ENCODE measurements at regions not wholly inside any gene's neighbourhood (a gene's known extent, or its start where the extent isn't known, plus 50 kb on each side); places are given as distances from the start of the nearest gene placed in this dataset.

GRCh38 chrX:11953615-11954014 is 184.7 kb upstream of the FRMPD4 start:
- no peak for DNase-seq

- DNase-seq = no peak
Observed at GRCh38 chrX:11954176-11954575, 184.1 kb upstream of the FRMPD4 start.

GRCh38 chrX:11960031-11960430 is 178.2 kb upstream of the FRMPD4 start:
- DNase-seq = no peak

- DNase-seq = no peak
Observed at GRCh38 chrX:11965436-11965835, 172.8 kb upstream of the FRMPD4 start.

GRCh38 chrX:11967986-11968869 is 170.0 kb upstream of the FRMPD4 start:
- DNase-seq = no peak

GRCh38 chrX:11968991-11969390 is 169.3 kb upstream of the FRMPD4 start:
- no peak for DNase-seq

- no peak for DNase-seq
Observed at GRCh38 chrX:11970578-11971359, 167.5 kb upstream of the FRMPD4 start.

GRCh38 chrX:11976663-11977062 is 161.6 kb upstream of the FRMPD4 start:
- no peak for DNase-seq

GRCh38 chrX:11992271-11992670 is 146.0 kb upstream of the FRMPD4 start:
- DNase-seq = no peak

- no peak for DNase-seq
Observed at GRCh38 chrX:11995146-11995545, 143.1 kb upstream of the FRMPD4 start.

GRCh38 chrX:11996810-11997209 is 141.5 kb upstream of the FRMPD4 start:
- no peak for DNase-seq

- DNase-seq = no peak
Observed at GRCh38 chrX:11998944-11999343, 139.3 kb upstream of the FRMPD4 start.

GRCh38 chrX:12002876-12003275 is 135.4 kb upstream of the FRMPD4 start:
- no peak for DNase-seq

- no peak for DNase-seq
Observed at GRCh38 chrX:12007881-12008280, 130.4 kb upstream of the FRMPD4 start.

GRCh38 chrX:12010436-12010835 is 127.8 kb upstream of the FRMPD4 start:
- DNase-seq = no peak

GRCh38 chrX:12011075-12011474 is 127.2 kb upstream of the FRMPD4 start:
- DNase-seq = no peak

- DNase-seq = no peak
Observed at GRCh38 chrX:12013211-12013618, 125.1 kb upstream of the FRMPD4 start.

GRCh38 chrX:12021698-12022097 is 116.6 kb upstream of the FRMPD4 start:
- DNase-seq = no peak

- no peak for DNase-seq
Observed at GRCh38 chrX:12026481-12026880, 111.8 kb upstream of the FRMPD4 start.

GRCh38 chrX:12032082-12032481 is 106.2 kb upstream of the FRMPD4 start:
- DNase-seq = no peak

GRCh38 chrX:12034741-12035140 is 103.5 kb upstream of the FRMPD4 start:
- DNase-seq = no peak

GRCh38 chrX:12042615-12043014 is 95.7 kb upstream of the FRMPD4 start:
- DNase-seq = no peak

- DNase-seq = no peak
Observed at GRCh38 chrX:12052109-12052508, 86.2 kb upstream of the FRMPD4 start.

GRCh38 chrX:12058087-12058486 is 80.2 kb upstream of the FRMPD4 start:
- DNase-seq = no peak
